ENCODE measurements at regions not wholly inside any gene's neighbourhood (a gene's known extent, or its start where the extent isn't known, plus 50 kb on each side); places are given as distances from the start of the nearest gene placed in this dataset.

- Histone ChIP-seq H3K27ac (replicated peaks) (no peak overlapping the region), H3K4me3 (replicated peaks; ENCODE audit: insufficient read depth, low read length) (no peak overlapping the region), H3K27me3 (ENCODE audit: insufficient read depth, poor library complexity, severe bottlenecking) (no peaks in the 10 kb centered on the region)
- DNase-seq (ENCODE audit: low read depth in 1 of 2, low spot score in 1 of 2), result no peak
- TF ChIP-seq SPI1 (IDR thresholded peaks at IDR 0.05; ENCODE audit: borderline replicate concordance, low read depth) (no peak), CTCF (IDR thresholded peaks at IDR 0.05; ENCODE audit: insufficient read depth, low read length) (no peak), POLR2AphosphoS5 (IDR thresholded peaks at IDR 0.05; ENCODE audit: low read depth) (no peak), GABPA (IDR thresholded peaks at IDR 0.05; ENCODE audit: low read depth) (no peak)
- TF ChIP-seq, protein P1, sequence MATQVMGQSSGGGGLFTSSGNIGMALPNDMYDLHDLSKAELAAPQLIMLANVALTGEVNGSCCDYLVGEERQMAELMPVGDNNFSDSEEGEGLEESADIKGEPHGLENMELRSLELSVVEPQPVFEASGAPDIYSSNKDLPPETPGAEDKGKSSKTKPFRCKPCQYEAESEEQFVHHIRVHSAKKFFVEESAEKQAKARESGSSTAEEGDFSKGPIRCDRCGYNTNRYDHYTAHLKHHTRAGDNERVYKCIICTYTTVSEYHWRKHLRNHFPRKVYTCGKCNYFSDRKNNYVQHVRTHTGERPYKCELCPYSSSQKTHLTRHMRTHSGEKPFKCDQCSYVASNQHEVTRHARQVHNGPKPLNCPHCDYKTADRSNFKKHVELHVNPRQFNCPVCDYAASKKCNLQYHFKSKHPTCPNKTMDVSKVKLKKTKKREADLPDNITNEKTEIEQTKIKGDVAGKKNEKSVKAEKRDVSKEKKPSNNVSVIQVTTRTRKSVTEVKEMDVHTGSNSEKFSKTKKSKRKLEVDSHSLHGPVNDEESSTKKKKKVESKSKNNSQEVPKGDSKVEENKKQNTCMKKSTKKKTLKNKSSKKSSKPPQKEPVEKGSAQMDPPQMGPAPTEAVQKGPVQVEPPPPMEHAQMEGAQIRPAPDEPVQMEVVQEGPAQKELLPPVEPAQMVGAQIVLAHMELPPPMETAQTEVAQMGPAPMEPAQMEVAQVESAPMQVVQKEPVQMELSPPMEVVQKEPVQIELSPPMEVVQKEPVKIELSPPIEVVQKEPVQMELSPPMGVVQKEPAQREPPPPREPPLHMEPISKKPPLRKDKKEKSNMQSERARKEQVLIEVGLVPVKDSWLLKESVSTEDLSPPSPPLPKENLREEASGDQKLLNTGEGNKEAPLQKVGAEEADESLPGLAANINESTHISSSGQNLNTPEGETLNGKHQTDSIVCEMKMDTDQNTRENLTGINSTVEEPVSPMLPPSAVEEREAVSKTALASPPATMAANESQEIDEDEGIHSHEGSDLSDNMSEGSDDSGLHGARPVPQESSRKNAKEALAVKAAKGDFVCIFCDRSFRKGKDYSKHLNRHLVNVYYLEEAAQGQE (IDR thresholded peaks at IDR 0.05; ENCODE audit: insufficient replicate concordance, low read depth), result no peak
Measured at GRCh38 chr1:232899839-232900238, 50.6 kb upstream of the NTPCR start.

Data from HL-60 (cell line).